GM06990 (cell line): ENCODE measurements at regions not wholly inside any gene's neighbourhood (a gene's known extent, or its start where the extent isn't known, plus 50 kb on each side); places are given as distances from the start of the nearest gene placed in this dataset.
"Not testable (repeated sequence)": the region's sequence is repeated elsewhere in the genome, so short reads cannot be mapped to it uniquely, and the experiment has no call there.

ENCODE experiments used
- DNase-seq: peaks from one replicate; pipeline ENCODE4 v3.0.0-alpha.2; 2011; ENCODE audit not compliant: insufficient read length; ENCODE audit errors: extremely low read depth
- H3K27me3 ChIP-seq: replicated peaks from 2 replicates; pipeline ENCODE4 v1.6.0; 2011; ENCODE audit warnings: low read length; ENCODE audit not compliant: control insufficient read depth, insufficient read depth
- H3K36me3 ChIP-seq: 2 replicates; pipeline ENCODE4 v1.5.1; 2011; ENCODE audit warnings: low read length; ENCODE audit not compliant: control insufficient read depth, insufficient read depth
- H3K4me3 ChIP-seq: replicated peaks from 2 replicates; pipeline ENCODE4 v1.5.1; 2011; ENCODE audit warnings: low read depth, mild to moderate bottlenecking, control low read depth, low read length
- TF ChIP-seq, protein P1 (sequence below): IDR thresholded peaks from 2 replicates; pipeline ENCODE4 v1.5.1; 2011; ENCODE audit warnings: low read length, control low read depth, mild to moderate bottlenecking, inconsistent platforms; ENCODE audit not compliant: insufficient read depth, poor library complexity, severe bottlenecking

DNA sequence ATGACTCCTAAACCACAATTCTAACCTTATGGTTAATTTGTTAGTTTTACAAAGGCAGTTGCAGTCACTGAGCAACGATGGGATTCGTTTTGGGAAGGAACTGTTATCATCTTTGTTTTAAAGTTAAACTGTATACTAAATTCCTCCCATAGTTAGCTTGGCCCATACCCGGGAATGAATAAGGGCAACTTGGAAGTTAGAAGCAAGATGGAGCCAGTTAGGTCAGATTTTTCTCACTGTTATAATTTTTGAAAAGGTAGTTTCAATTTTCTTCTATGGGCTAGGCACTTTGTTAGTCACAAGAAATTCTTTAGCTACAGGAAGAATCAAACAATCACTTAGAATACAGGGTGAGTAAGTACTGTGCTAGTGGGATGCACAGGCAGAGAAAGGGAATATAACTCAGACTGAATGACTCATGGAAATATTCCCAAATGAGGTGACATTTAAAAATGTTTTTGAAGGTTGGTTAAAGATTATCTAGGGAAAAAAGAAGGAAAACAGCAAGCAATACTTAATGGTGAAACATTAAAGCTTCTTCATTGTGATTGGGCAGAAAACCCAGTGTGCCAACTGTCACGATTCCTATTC is 153.6 kb downstream of the MAGEB17 start:
- Histone ChIP-seq H3K27me3 (no peaks in the 10 kb centered on the region), H3K36me3 (no peaks in the 10 kb centered on the region), H3K4me3 (no peak overlapping the region)
- DNase-seq: no peak
- TF ChIP-seq, protein P1, sequence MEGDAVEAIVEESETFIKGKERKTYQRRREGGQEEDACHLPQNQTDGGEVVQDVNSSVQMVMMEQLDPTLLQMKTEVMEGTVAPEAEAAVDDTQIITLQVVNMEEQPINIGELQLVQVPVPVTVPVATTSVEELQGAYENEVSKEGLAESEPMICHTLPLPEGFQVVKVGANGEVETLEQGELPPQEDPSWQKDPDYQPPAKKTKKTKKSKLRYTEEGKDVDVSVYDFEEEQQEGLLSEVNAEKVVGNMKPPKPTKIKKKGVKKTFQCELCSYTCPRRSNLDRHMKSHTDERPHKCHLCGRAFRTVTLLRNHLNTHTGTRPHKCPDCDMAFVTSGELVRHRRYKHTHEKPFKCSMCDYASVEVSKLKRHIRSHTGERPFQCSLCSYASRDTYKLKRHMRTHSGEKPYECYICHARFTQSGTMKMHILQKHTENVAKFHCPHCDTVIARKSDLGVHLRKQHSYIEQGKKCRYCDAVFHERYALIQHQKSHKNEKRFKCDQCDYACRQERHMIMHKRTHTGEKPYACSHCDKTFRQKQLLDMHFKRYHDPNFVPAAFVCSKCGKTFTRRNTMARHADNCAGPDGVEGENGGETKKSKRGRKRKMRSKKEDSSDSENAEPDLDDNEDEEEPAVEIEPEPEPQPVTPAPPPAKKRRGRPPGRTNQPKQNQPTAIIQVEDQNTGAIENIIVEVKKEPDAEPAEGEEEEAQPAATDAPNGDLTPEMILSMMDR: no peak

DNA sequence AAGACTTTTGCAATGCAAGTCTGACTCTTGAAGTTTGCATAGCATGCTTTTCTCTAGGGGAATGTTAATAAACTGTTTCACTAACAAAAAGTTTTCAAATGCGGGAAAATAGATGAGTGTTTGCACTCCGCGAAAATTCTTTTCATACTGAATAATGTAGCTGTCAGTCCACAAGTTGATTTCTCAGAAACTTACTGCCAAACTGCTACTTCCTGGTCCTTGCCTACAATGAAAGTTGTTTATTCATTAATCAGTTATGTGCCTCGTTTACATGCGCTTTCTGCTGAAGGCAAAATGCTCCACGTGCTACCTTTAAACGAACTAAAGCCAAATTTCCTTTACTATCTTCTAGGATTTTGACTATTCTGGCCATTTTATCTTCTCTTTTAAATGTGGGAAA is 166.2 kb downstream of the MAGEB17 start:
- TF ChIP-seq, protein P1: no peak
- no peaks in the 10 kb centered on the region for H3K36me3 ChIP-seq

DNA sequence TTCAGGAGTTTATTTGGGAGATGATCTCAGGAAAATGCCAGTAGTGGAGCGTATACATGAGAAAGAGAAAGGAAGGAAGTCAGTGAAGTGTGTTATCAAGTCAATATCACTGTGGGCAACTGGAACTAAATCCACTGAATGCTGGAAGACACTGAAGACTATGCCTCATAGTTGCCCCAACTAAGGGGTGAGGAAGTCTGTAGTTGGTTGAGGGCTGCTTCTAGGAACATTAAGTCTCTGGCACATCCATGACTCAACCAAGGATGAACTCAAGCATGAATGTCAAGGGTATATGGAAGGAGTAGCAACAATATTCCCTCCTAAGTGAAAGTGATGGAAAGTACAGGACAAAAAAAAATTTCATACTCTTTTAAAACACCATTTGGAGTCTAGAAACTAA is 167.9 kb downstream of the MAGEB17 start:
- Histone ChIP-seq H3K4me3 (no peak overlapping the region), H3K27me3 (no peaks in the 10 kb centered on the region), H3K36me3 (no peaks in the 10 kb centered on the region)
- DNase-seq: no peak
- TF ChIP-seq, protein P1: no peak

More for the DNA sequence above, 166.2 kb downstream of the MAGEB17 start:
- Histone ChIP-seq H3K4me3 (no peak overlapping the region), H3K27me3 (no peaks in the 10 kb centered on the region)
- DNase-seq: no peak

DNA sequence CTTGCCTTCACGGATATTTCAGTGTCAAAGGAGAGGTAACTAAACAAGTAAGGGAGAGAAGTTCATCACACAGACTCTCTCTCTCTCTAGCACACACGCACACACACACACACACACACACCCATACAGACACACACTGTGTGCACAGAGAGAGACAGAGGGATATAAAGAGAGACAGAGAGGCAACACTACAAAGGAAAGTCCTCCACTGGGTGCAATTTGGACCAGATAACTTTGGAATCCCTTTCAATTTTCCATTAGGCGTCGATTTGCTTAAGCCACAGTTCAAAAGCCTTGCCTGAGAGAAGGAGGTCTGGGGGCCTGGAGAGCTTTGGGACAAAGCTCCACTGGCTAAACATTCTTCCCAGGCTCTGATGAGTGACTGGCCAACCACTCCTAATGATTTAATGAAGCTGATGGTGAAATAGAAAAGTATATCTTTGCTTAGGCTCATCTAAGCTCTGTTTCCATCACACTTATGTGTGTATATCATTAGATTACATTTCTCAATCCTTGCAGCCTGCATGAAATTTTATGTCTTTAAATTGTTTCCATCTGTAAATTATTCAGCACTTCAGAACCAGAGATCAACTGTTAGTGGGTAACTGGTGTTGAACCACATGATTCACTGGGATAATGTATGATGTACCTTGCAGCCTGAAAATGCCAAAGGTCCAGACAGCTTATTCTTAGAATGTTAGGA is 180.8 kb downstream of the MAGEB17 start:
- no peaks in the 10 kb centered on the region for H3K36me3 ChIP-seq
- no peak overlapping the region for H3K4me3 ChIP-seq
- TF ChIP-seq, protein P1: no peak
- DNase-seq: no peak
- H3K27me3 ChIP-seq: no peaks in the 10 kb centered on the region

DNA sequence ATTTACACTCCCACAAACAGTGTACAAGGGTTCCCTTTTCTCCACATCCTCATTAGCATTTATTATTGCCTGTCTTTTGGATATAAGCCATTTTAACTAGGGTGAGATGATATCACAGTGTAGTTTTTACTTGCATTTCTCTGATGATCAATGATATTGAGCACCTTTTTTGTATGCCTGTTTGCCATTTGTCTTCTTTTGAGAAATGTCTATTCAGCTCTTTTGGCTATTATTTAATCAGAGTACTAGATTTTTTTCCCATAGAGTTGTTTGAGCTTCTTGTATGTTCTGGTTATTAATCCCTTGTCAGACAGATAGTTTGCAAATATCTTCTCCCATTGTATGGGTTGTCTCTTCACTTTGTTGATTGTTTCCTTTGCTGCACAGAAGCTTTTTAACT is 190.6 kb downstream of the MAGEB17 start:
- DNase-seq: no peak
- H3K27me3 ChIP-seq: no peaks in the 10 kb centered on the region

DNA sequence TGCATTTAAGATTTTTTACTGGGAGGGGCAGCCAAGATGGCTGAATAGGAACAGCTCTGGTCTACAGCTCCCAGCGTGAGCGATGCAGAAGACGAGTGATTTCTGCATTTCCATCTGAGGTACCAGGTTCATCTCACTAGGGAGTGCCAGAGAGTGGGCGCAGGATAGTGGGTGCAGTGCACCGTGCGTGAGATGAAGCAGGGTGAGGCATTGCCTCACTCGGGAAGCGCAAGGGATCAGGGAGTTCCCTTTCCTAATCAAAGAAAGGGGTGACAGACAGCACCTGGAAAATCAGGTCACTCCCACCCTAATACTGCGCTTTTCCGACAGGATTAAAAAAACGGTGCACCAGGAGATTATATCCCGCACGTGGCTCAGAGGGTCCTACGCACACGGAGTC is 192.8 kb downstream of the MAGEB17 start:
- H3K36me3 ChIP-seq, H3K27me3 ChIP-seq, DNase-seq, H3K4me3 ChIP-seq: not testable (repeated sequence)

More for the DNA sequence above, 190.6 kb downstream of the MAGEB17 start:
- Histone ChIP-seq H3K4me3 (no peak overlapping the region), H3K36me3 (no peaks in the 10 kb centered on the region)
- TF ChIP-seq, protein P1: no peak
